Esophagus squamous epithelium (tissue), 4 donors: ENCODE measurements at regions not wholly inside any gene's neighbourhood (a gene's known extent, or its start where the extent isn't known, plus 50 kb on each side); places are given as distances from the start of the nearest gene placed in this dataset.

Experiments used
- CTCF ChIP-seq, 6 experiments: fragments of 450-650 bp in 4 of 6; fragments of 200-600 bp in 2 of 6; sonication (generic) in 2 of 6; IDR thresholded peaks; one replicate each; pipeline ENCODE4 v1.5.1; 2016 to 2019; ENCODE audit warnings: antibody characterized with exemption in 6 of 6, mild to moderate bottlenecking in 4 of 6, moderate library complexity in 4 of 6
- POLR2A ChIP-seq, 4 donors: fragments of 450-650 bp; IDR thresholded peaks; one replicate each; pipeline ENCODE4 v1.6.1; 2017; ENCODE audit warnings: antibody characterized with exemption in 4 of 4, mild to moderate bottlenecking in 4 of 4, moderate library complexity in 3 of 4

DNA sequence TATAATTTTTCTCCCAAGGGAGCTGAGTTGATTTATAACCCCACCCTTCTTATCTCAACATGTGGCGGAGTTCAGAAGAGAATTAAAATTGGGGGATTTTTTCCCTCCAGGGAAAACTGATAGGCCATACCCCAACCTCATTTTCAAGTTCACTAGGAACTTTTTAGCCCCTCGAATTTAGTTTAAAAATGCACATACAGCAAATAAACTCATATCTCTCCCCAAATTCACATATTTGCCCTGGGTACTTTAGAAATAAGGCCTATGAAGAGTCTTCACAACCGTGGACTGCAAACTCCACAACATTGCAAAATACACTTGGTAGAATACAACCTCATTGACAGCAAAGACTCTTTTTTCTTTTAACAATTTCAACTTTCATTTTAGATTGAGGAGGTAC is 206.7 kb upstream of the LEF1 start:
- TF ChIP-seq CTCF (IDR thresholded peaks at IDR 0.05) (no peak), POLR2A (IDR thresholded peaks at IDR 0.05) (no peak)
